Retinal pigment epithelial cell (primary cell): ENCODE measurements at regions not wholly inside any gene's neighbourhood (a gene's known extent, or its start where the extent isn't known, plus 50 kb on each side); places are given as distances from the start of the nearest gene placed in this dataset.

ENCODE experiments used
- DNase-seq: peaks from one replicate; pipeline ENCODE4 v3.0.0-alpha.2; 2010; ENCODE audit warnings: low read depth
- H3K4me3 ChIP-seq: 2 replicates; pipeline ENCODE4 v1.5.1; 2011; ENCODE audit warnings: mild to moderate bottlenecking, low read length, control low read depth, moderate library complexity
- CTCF ChIP-seq: conservative IDR thresholded peaks from 2 replicates; pipeline ENCODE4 v1.5.1; 2011; ENCODE audit warnings: low read depth, low read length, control low read depth, inconsistent platforms

DNA sequence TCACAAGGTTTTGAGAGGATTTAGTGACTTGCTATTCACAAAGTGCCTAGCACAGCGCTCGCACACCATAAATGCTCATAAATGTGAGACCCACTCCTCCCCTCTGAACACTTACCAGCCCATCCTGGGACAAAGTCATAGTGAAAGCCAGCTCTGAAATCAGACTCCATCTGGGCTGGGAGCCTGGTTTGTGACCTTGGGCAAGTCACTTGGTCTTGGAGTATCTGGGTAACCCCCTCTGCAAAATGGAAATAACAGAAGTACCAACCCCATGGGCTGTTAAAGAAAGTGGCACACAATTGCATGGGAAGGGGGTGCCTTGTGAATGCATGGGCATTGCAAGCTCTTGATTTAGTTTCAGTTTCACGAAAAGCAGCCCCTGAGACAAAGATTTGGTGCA is 104.7 kb upstream of the CDH5 start:
- no peak for TF ChIP-seq CTCF
- no peak overlapping the region for H3K4me3 ChIP-seq
- DNase-seq: no peak

DNA sequence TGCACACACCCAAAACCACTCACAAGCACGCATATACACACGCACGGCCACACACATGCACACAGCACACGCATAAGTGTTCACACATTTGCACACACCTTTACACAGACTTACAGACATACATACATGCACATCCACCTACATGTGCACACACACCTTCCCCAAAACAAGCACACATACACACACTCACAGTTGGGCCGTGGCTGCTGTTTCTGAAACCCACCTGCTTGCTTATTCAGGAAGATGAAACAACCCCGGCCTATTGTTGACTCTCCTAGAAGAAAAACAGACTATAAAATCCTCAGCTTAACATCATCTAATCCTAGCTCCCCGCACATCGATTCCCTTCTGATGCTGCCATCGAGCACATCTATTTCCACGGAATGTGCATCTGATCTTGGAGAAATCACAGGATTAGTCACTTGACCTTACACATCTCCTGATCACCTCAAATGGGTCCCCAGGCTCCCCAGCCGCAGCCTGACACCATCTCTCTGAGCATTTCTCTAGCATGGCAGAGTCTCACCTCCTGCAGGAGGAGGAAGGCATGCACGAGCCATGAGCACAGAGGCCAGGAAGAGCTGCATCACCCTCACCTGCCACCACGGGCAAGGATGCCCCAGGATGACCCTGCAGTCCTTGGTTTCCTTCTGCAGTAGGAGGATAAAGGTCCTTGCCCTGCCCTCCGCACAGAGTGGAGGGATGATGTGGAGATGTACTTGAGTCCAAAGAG is 105.8 kb upstream of the CDH5 start:
- DNase-seq: no peak
- H3K4me3 ChIP-seq: no peak overlapping the region
- no peak for TF ChIP-seq CTCF

- TF ChIP-seq CTCF: no peak
- H3K4me3 ChIP-seq: no peak overlapping the region
- no peak for DNase-seq
Observed at GRCh38 chr16:66258916-66259845, 107.3 kb upstream of the CDH5 start.

GRCh38 chr16:66256919-66257318 is 109.6 kb upstream of the CDH5 start:
- no peak for DNase-seq
- no peak for TF ChIP-seq CTCF
- H3K4me3 ChIP-seq: no peak overlapping the region

DNA sequence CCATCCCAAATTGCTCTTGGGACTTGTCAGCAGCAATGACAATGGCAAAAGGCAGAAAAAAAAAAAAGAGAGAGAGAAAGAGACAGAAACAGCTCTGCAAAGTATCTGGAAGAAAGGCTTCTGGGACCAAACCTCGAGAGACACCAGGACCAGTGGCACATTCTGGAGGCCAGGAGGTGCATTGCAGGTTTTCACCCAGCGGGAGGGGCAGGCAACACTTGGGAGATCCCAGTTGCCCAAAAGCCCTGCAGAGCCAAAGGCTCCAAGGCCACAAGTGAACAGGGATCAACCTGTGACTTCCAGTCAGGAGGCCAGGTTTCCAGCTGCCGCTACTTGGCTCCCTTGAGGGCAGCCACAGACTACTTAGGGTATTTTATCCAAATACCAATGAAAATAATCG is 110.8 kb upstream of the CDH5 start:
- no peak overlapping the region for H3K4me3 ChIP-seq
- no peak for DNase-seq
- no peak for TF ChIP-seq CTCF

GRCh38 chr16:66254751-66255150 is 111.7 kb upstream of the CDH5 start:
- DNase-seq: no peak
- TF ChIP-seq CTCF: no peak
- no peak overlapping the region for H3K4me3 ChIP-seq
